Astrocyte (in vitro differentiated cells and primary cell): ENCODE measurements at regions not wholly inside any gene's neighbourhood (a gene's known extent, or its start where the extent isn't known, plus 50 kb on each side); places are given as distances from the start of the nearest gene placed in this dataset.

ENCODE experiments used
- DNase-seq: peaks from one replicate; pipeline ENCODE4 v3.0.0-alpha.2; 2010; ENCODE audit warnings: low read depth
- FAIRE-seq: peaks from 2 replicates; lab custom pipeline; 2011; peaks lifted over from hg19 to GRCh38; lab: Jason Lieb, UNC
- H2AFZ ChIP-seq: 2 replicates; pipeline ENCODE4 v1.6.0; 2012; ENCODE audit warnings: low read depth, low read length, inconsistent platforms
- H3K27ac ChIP-seq: 2 replicates; pipeline ENCODE4 v1.5.1; 2011; ENCODE audit warnings: low read depth, low read length, inconsistent platforms
- H3K27me3 ChIP-seq: 2 replicates; pipeline ENCODE4 v1.6.0; 2011; ENCODE audit warnings: low read length, inconsistent platforms; ENCODE audit not compliant: insufficient read depth
- H3K36me3 ChIP-seq: 2 replicates; pipeline ENCODE4 v1.5.1; 2011; ENCODE audit warnings: low read length, inconsistent platforms; ENCODE audit not compliant: insufficient read depth
- H3K4me1 ChIP-seq: 2 replicates; pipeline ENCODE4 v1.5.1; 2011; ENCODE audit warnings: low read length, inconsistent platforms; ENCODE audit not compliant: insufficient read depth
- H3K4me2 ChIP-seq: 2 replicates; pipeline ENCODE4 v1.6.0; 2012; ENCODE audit warnings: low read length, inconsistent platforms
- H3K4me3 ChIP-seq: 2 replicates; pipeline ENCODE4 v1.5.1; 2011; ENCODE audit warnings: low read depth, mild to moderate bottlenecking, low read length, inconsistent platforms; ENCODE audit not compliant: insufficient read depth
- H3K79me2 ChIP-seq: 2 replicates; pipeline ENCODE4 v1.6.0; 2012; ENCODE audit warnings: mild to moderate bottlenecking, low read length, inconsistent platforms; ENCODE audit not compliant: insufficient read depth
- H3K9ac ChIP-seq: 2 replicates; pipeline ENCODE4 v1.6.0; 2012; ENCODE audit warnings: mild to moderate bottlenecking, low read length, inconsistent platforms
- H3K9me3 ChIP-seq: 2 replicates; pipeline ENCODE4 v1.5.1; 2012; ENCODE audit warnings: low read depth, mild to moderate bottlenecking, low read length, inconsistent platforms; ENCODE audit not compliant: insufficient read depth
- H4K20me1 ChIP-seq: 2 replicates; pipeline ENCODE4 v1.6.0; 2012; ENCODE audit warnings: low read length, inconsistent platforms; ENCODE audit not compliant: insufficient read depth
- H3K27ac Mint-ChIP-seq: one replicate; pipeline ENCODE4 v1.8.0; 2021; ENCODE audit warnings: mild to moderate bottlenecking, mixed read lengths; ENCODE audit not compliant: unreplicated experiment
- H3K27me3 Mint-ChIP-seq: one replicate; pipeline ENCODE4 v1.8.0; 2021; ENCODE audit warnings: low read depth, mixed read lengths; ENCODE audit not compliant: unreplicated experiment
- H3K36me3 Mint-ChIP-seq: one replicate; pipeline ENCODE4 v1.8.0; 2021; ENCODE audit warnings: low read depth, mixed read lengths; ENCODE audit not compliant: unreplicated experiment
- H3K4me1 Mint-ChIP-seq: one replicate; pipeline ENCODE4 v1.8.0; 2021; ENCODE audit warnings: low read depth, mixed read lengths; ENCODE audit not compliant: unreplicated experiment
- H3K4me3 Mint-ChIP-seq: one replicate; pipeline ENCODE4 v1.8.0; 2021; ENCODE audit warnings: mild to moderate bottlenecking, moderate library complexity, mixed read lengths; ENCODE audit not compliant: unreplicated experiment
- H3K9me3 Mint-ChIP-seq: one replicate; pipeline ENCODE4 v1.8.0; 2021; ENCODE audit warnings: mild to moderate bottlenecking, mixed read lengths; ENCODE audit not compliant: unreplicated experiment
- EZH2 ChIP-seq: IDR thresholded peaks from 2 replicates; pipeline ENCODE4 v1.6.1; 2012; ENCODE audit warnings: mild to moderate bottlenecking, low read length, inconsistent platforms; ENCODE audit not compliant: insufficient read depth
- TF ChIP-seq, protein P1 (sequence below): IDR thresholded peaks from 2 replicates; pipeline ENCODE4 v1.5.1; 2011; ENCODE audit warnings: low read depth, mild to moderate bottlenecking, inconsistent platforms, low read length, moderate library complexity; ENCODE audit not compliant: insufficient read depth

- Histone ChIP-seq H3K9ac (no peak overlapping the region), H2AFZ (no peak overlapping the region), H3K4me3 (no peak overlapping the region), H3K4me2 (no peak overlapping the region), H4K20me1 (no peaks in the 10 kb centered on the region), H3K27ac (no peak overlapping the region), H3K27me3 (no peaks in the 10 kb centered on the region), H3K4me1 (no peaks in the 10 kb centered on the region), H3K79me2 (no peaks in the 10 kb centered on the region), H3K9me3 (no peaks in the 10 kb centered on the region), H3K36me3 (no peaks in the 10 kb centered on the region)
- Mint-ChIP-seq H3K36me3 (no peaks in the 10 kb centered on the region), H3K27ac (no peak overlapping the region), H3K4me3 (no peak overlapping the region), H3K4me1 (no peaks in the 10 kb centered on the region), H3K27me3 (no peaks in the 10 kb centered on the region), H3K9me3 (peaks cover 21% of the 10 kb centered on the region)
- TF ChIP-seq, protein P1, sequence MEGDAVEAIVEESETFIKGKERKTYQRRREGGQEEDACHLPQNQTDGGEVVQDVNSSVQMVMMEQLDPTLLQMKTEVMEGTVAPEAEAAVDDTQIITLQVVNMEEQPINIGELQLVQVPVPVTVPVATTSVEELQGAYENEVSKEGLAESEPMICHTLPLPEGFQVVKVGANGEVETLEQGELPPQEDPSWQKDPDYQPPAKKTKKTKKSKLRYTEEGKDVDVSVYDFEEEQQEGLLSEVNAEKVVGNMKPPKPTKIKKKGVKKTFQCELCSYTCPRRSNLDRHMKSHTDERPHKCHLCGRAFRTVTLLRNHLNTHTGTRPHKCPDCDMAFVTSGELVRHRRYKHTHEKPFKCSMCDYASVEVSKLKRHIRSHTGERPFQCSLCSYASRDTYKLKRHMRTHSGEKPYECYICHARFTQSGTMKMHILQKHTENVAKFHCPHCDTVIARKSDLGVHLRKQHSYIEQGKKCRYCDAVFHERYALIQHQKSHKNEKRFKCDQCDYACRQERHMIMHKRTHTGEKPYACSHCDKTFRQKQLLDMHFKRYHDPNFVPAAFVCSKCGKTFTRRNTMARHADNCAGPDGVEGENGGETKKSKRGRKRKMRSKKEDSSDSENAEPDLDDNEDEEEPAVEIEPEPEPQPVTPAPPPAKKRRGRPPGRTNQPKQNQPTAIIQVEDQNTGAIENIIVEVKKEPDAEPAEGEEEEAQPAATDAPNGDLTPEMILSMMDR: no peak
- TF ChIP-seq EZH2: no peak
- DNase-seq: no peak
- FAIRE-seq: no peak
Measured at GRCh38 chr1:203954788-203955552, 93.6 kb downstream of the SNRPE start.

- Histone ChIP-seq H3K36me3 (no peaks in the 10 kb centered on the region), H3K27me3 (no peaks in the 10 kb centered on the region), H3K9ac (no peak overlapping the region), H3K4me2 (no peak overlapping the region), H4K20me1 (no peaks in the 10 kb centered on the region), H3K4me3 (no peak overlapping the region), H3K9me3 (no peaks in the 10 kb centered on the region), H3K4me1 (no peaks in the 10 kb centered on the region), H2AFZ (no peak overlapping the region), H3K27ac (no peak overlapping the region), H3K79me2 (no peaks in the 10 kb centered on the region)
- Mint-ChIP-seq H3K27me3 (no peaks in the 10 kb centered on the region), H3K4me1 (no peaks in the 10 kb centered on the region), H3K36me3 (no peaks in the 10 kb centered on the region), H3K4me3 (no peak overlapping the region), H3K9me3 (peaks cover 12% of the 10 kb centered on the region), H3K27ac (no peak overlapping the region)
- no peak for FAIRE-seq
- no peak for TF ChIP-seq EZH2
- TF ChIP-seq, protein P1: no peak
- no peak for DNase-seq
Measured at GRCh38 chr1:203968761-203969160, 104.2 kb upstream of the SOX13 start.

- H2AFZ ChIP-seq: no peak overlapping the region
- no peak overlapping the region for H3K4me3 ChIP-seq
- DNase-seq (no peak), FAIRE-seq (no peak)
- H3K79me2 ChIP-seq: no peaks in the 10 kb centered on the region
- Mint-ChIP-seq H3K27me3 (no peaks in the 10 kb centered on the region), H3K4me1 (no peaks in the 10 kb centered on the region), H3K9me3 (peaks cover 13% of the 10 kb centered on the region), H3K4me3 (no peak overlapping the region), H3K27ac (no peak overlapping the region), H3K36me3 (no peaks in the 10 kb centered on the region)
- H3K4me2 ChIP-seq: no peak overlapping the region
- H3K4me1 ChIP-seq: no peaks in the 10 kb centered on the region
- no peaks in the 10 kb centered on the region for H3K9me3 ChIP-seq
- TF ChIP-seq EZH2: no peak
- TF ChIP-seq, protein P1: no peak
- no peak overlapping the region for H3K27ac ChIP-seq
- H3K36me3 ChIP-seq: no peaks in the 10 kb centered on the region
- no peaks in the 10 kb centered on the region for H4K20me1 ChIP-seq
- H3K9ac ChIP-seq: no peak overlapping the region
- H3K27me3 ChIP-seq: no peaks in the 10 kb centered on the region
Measured at GRCh38 chr1:203969846-203970245, 103.1 kb upstream of the SOX13 start.
